Vagina (tissue), 2 donors: ENCODE measurements at regions not wholly inside any gene's neighbourhood (a gene's known extent, or its start where the extent isn't known, plus 50 kb on each side); places are given as distances from the start of the nearest gene placed in this dataset.

Experiments used
- CTCF ChIP-seq, 3 experiments: fragments of 450-650 bp in 2 of 3; fragments of 200-600 bp in 1 of 3; sonication (generic) in 1 of 3; IDR thresholded peaks; one replicate each; pipeline ENCODE4 v1.5.1; 2017 to 2019; ENCODE audit warnings: antibody characterized with exemption in 3 of 3, mild to moderate bottlenecking in 2 of 3, moderate library complexity in 2 of 3
- POLR2A ChIP-seq, 2 donors: fragments of 450-650 bp; IDR thresholded peaks; one replicate each; pipeline ENCODE4 v1.6.1; 2017; ENCODE audit warnings: antibody characterized with exemption in 2 of 2, mild to moderate bottlenecking in 2 of 2, moderate library complexity in 2 of 2

- TF ChIP-seq CTCF (IDR thresholded peaks at IDR 0.05) (no peak), POLR2A (IDR thresholded peaks at IDR 0.05) (no peak)
These were observed 137.9 kb downstream of the SCARB1 start for GRCh38 chr12:124725597-124726237.
